ENCODE measurements at regions not wholly inside any gene's neighbourhood (a gene's known extent, or its start where the extent isn't known, plus 50 kb on each side); places are given as distances from the start of the nearest gene placed in this dataset.

- no peak for TF ChIP-seq CTCF (IDR thresholded peaks at IDR 0.05; ENCODE audit: insufficient read depth, low read length, poor library complexity, severe bottlenecking)
- TF ChIP-seq EZH2phosphoT487 (conservative IDR thresholded peaks at IDR 0.05; ENCODE audit: low read length), result no peak
Measured at GRCh38 chr5:114056185-114056538, 305.7 kb upstream of the KCNN2 start.

All from SU-DHL-6 (cell line).